HG03571 (cell line): ENCODE measurements at regions not wholly inside any gene's neighbourhood (a gene's known extent, or its start where the extent isn't known, plus 50 kb on each side); places are given as distances from the start of the nearest gene placed in this dataset.
A peak's percentile ranks its signal among the peaks of the same experiment; 100 is the strongest.

Experiments used
- ATAC-seq: cut with Tn5 transposase; IDR thresholded peaks from one replicate; pipeline ENCODE4 v1.9.1; 2021; ENCODE audit not compliant: unreplicated experiment

GRCh38 chr12:67452119-67452805 lies 183.1 kb downstream of the CAND1 start:
- peak; percentile 67 for ATAC-seq

GRCh38 chr12:67453191-67453590 lies 184.0 kb downstream of the CAND1 start:
- no peak for ATAC-seq

GRCh38 chr12:67455236-67455635 lies 186.1 kb downstream of the CAND1 start:
- ATAC-seq = no peak

GRCh38 chr12:67456431-67456901 lies 187.3 kb downstream of the CAND1 start:
- no peak for ATAC-seq

GRCh38 chr12:67457136-67457535 lies 188.0 kb downstream of the CAND1 start:
- no peak for ATAC-seq

- ATAC-seq = no peak
Measured at GRCh38 chr12:67457778-67458665, 188.9 kb downstream of the CAND1 start.

GRCh38 chr12:67459173-67459572 lies 189.4 kb upstream of the DYRK2 start:
- no peak for ATAC-seq

GRCh38 chr12:67459578-67459977 lies 189.0 kb upstream of the DYRK2 start:
- no peak for ATAC-seq

GRCh38 chr12:67460388-67460787 lies 188.2 kb upstream of the DYRK2 start:
- ATAC-seq = no peak

GRCh38 chr12:67468549-67469245 lies 179.8 kb upstream of the DYRK2 start:
- no peak for ATAC-seq

- no peak for ATAC-seq
Measured at GRCh38 chr12:67469666-67470065, 178.9 kb upstream of the DYRK2 start.

GRCh38 chr12:67471810-67472209 lies 176.7 kb upstream of the DYRK2 start:
- ATAC-seq = no peak

- no peak for ATAC-seq
Measured at GRCh38 chr12:67472539-67472938, 176.0 kb upstream of the DYRK2 start.

- ATAC-seq = no peak
Measured at GRCh38 chr12:67474934-67475620, 173.5 kb upstream of the DYRK2 start.

- no peak for ATAC-seq
Measured at GRCh38 chr12:67475725-67476124, 172.8 kb upstream of the DYRK2 start.

- no peak for ATAC-seq
Measured at GRCh38 chr12:67477681-67478265, 170.8 kb upstream of the DYRK2 start.

- ATAC-seq = peak; percentile 83
Measured at GRCh38 chr12:67482751-67483661, 165.5 kb upstream of the DYRK2 start.

- ATAC-seq = no peak
Measured at GRCh38 chr12:67483871-67484554, 164.5 kb upstream of the DYRK2 start.
